B cell (primary cell): ENCODE measurements at regions not wholly inside any gene's neighbourhood (a gene's known extent, or its start where the extent isn't known, plus 50 kb on each side); places are given as distances from the start of the nearest gene placed in this dataset.

Experiments
- ATAC-seq: fragments of 200-7000 bp; cut with Tn5 transposase; one replicate; pipeline ENCODE4 v1.10.0; 2021; ENCODE audit warnings: low read depth, mild to moderate bottlenecking, moderate number of reproducible peaks, moderate library complexity
- CTCF ChIA-PET: fragments of 350-600 bp; sonication (Branson Sonifier 250); formaldehyde crosslinking; loops from one replicate; lab custom pipeline; 2021; ENCODE audit warnings: antibody characterized with exemption, inconsistent platforms; lab: Charles Lee
- POLR2A ChIA-PET: fragments of 350-600 bp; sonication (Branson Sonifier 250); formaldehyde crosslinking; loops from one replicate; lab custom pipeline; 2021; ENCODE audit warnings: antibody characterized with exemption; lab: Charles Lee
- DNase-seq: peaks from one replicate; pipeline ENCODE4 v3.0.0; 2013
- H2AFZ ChIP-seq: 2 replicates; pipeline ENCODE4 v1.6.1; 2012; ENCODE audit warnings: mild to moderate bottlenecking, low read depth, low read length; ENCODE audit not compliant: insufficient read depth, poor library complexity, severe bottlenecking
- H3K27ac ChIP-seq, 2 donors: 1 replicate in 1 of 2; 2 replicates in 1 of 2; pipeline ENCODE4 v1.5.1; 2012 to 2013; ENCODE audit warnings: low read length in 2 of 2, mild to moderate bottlenecking in 2 of 2, moderate library complexity in 1 of 2
- H3K27me3 ChIP-seq, 4 experiments: fragments of 200-600 bp in 1 of 4; sonication (generic) in 1 of 4; replicated peaks in 1 of 4; 1 replicate in 2 of 4; 2 replicates in 2 of 4; pipeline versions ENCODE4 v1.6.1 to v1.7.0; 2013 to 2016; ENCODE audit warnings: low read length in 3 of 4, mild to moderate bottlenecking in 2 of 4, mixed read lengths in 1 of 4, moderate library complexity in 1 of 4; ENCODE audit not compliant: insufficient read depth in 4 of 4, control insufficient read depth in 3 of 4; ENCODE audit errors: control extremely low read depth in 1 of 4
- H3K36me3 ChIP-seq, 2 experiments: replicated peaks in 1 of 2; 1 replicate in 1 of 2; 2 replicates in 1 of 2; pipeline versions ENCODE4 v1.6.1 to v1.7.1; 2013; ENCODE audit warnings: low read length in 1 of 2; ENCODE audit not compliant: insufficient read depth in 2 of 2, control insufficient read depth in 1 of 2; ENCODE audit errors: control extremely low read depth in 1 of 2, extremely low read depth in 1 of 2
- H3K4me1 ChIP-seq, 2 donors: fragments of 200-600 bp in 1 of 2; sonication (generic) in 1 of 2; 1 replicate in 1 of 2; 2 replicates in 1 of 2; pipeline versions ENCODE4 v1.5.1 to v1.6.1; 2013 to 2017; ENCODE audit warnings: low read length in 2 of 2; ENCODE audit not compliant: control insufficient read depth in 2 of 2, insufficient read depth in 2 of 2
- H3K4me2 ChIP-seq: replicated peaks from 2 replicates; pipeline ENCODE3; 2012; ENCODE audit warnings: mild to moderate bottlenecking, low read depth, low read length; ENCODE audit not compliant: poor library complexity, severe bottlenecking
- H3K4me3 ChIP-seq, 5 experiments: fragments of 200-600 bp in 1 of 5; sonication (generic) in 1 of 5; 1 replicate in 3 of 5; 2 replicates in 2 of 5; pipeline versions ENCODE4 v1.5.1 to v1.7.0; 2011 to 2016; ENCODE audit warnings: low read length in 4 of 5, mild to moderate bottlenecking in 4 of 5, low read depth in 2 of 5, control low read depth in 1 of 5, moderate library complexity in 1 of 5; ENCODE audit not compliant: insufficient read depth in 1 of 5; ENCODE audit errors: control extremely low read depth in 1 of 5, extremely low read depth in 1 of 5
- H3K79me2 ChIP-seq: fragments of 200-600 bp; sonication (generic); one replicate; pipeline ENCODE4 v1.6.0; 2016; ENCODE audit warnings: low read length; ENCODE audit not compliant: control insufficient read depth, insufficient read depth
- H3K9ac ChIP-seq: fragments of 200-600 bp; sonication (generic); 2 replicates; pipeline ENCODE4 v1.6.1; 2017; ENCODE audit warnings: mild to moderate bottlenecking, low read length, moderate library complexity
- H3K9me3 ChIP-seq, 3 donors: one replicate each; pipeline versions ENCODE4 v1.6.1 to v1.7.1; 2013; ENCODE audit warnings: low read length in 2 of 3; ENCODE audit not compliant: control insufficient read depth in 2 of 3, insufficient read depth in 1 of 3; ENCODE audit errors: control extremely low read depth in 1 of 3
- H4K20me1 ChIP-seq: 2 replicates; pipeline ENCODE4 v1.6.0; 2012; ENCODE audit warnings: mild to moderate bottlenecking, low read length; ENCODE audit not compliant: insufficient read depth, control insufficient read depth, poor library complexity, severe bottlenecking
- H3K27ac Mint-ChIP-seq: one replicate; pipeline ENCODE4 v1.8.0; 2021; ENCODE audit warnings: mixed read lengths
- H3K27me3 Mint-ChIP-seq: one replicate; pipeline ENCODE4 v1.8.0; 2021; ENCODE audit warnings: mixed read lengths
- H3K4me1 Mint-ChIP-seq: one replicate; pipeline ENCODE4 v1.8.0; 2021; ENCODE audit warnings: mixed read lengths
- H3K4me3 Mint-ChIP-seq: one replicate; pipeline ENCODE4 v1.8.0; 2021; ENCODE audit warnings: mixed read lengths
- H3K9me3 Mint-ChIP-seq: one replicate; pipeline ENCODE4 v1.8.0; 2022; ENCODE audit warnings: mixed read lengths; ENCODE audit not compliant: insufficient read depth
- CTCF ChIP-seq: fragments of 200-600 bp; IDR thresholded peaks from one replicate; pipeline ENCODE4 v1.8.0; 2022; ENCODE audit warnings: antibody characterized with exemption, mild to moderate bottlenecking
- EZH2 ChIP-seq: IDR thresholded peaks from 2 replicates; pipeline ENCODE4 v1.6.1; 2012; ENCODE audit warnings: borderline replicate concordance, low read depth, mild to moderate bottlenecking, moderate library complexity, low read length; ENCODE audit not compliant: insufficient read depth, poor library complexity, severe bottlenecking
- WGBS: methylation state at CpG from one replicate; pipeline ENCODE4 v1.1.5; 2013; ENCODE audit warnings: missing lambda C conversion rate; ENCODE audit not compliant: insufficient coverage; 5-methylcytosine and 5-hydroxymethylcytosine counted together
- intact Hi-C: fragments of 100-400 bp; cut with micrococcal nuclease; formaldehyde crosslinking; loops from one replicate; pipeline ENCODE4 v1.10.0; 2022

- TF ChIP-seq EZH2 = no peak
- no peak for TF ChIP-seq CTCF
- CTCF ChIA-PET = no interaction called here
- no peak for DNase-seq
- Histone ChIP-seq H4K20me1 (no peaks in the 10 kb centered on the region), H3K9ac (no peak overlapping the region), H3K27me3 (peaks cover 0 to 6% (median 2%) of the 10 kb centered on the region in 4 experiments), H3K4me2 (no peak overlapping the region), H3K79me2 (no peaks in the 10 kb centered on the region), H3K4me3 (no peak overlapping the region), H2AFZ (no peak overlapping the region), H3K9me3 (peaks cover 0 to 2% (median 0%) of the 10 kb centered on the region in 3 donors), H3K4me1 (peaks cover 0 to 3% of the 10 kb centered on the region in 2 donors), H3K36me3 (no peaks in the 10 kb centered on the region), H3K27ac (no peak overlapping the region)
- intact Hi-C loops = no loop called here
- no peak for ATAC-seq
- Mint-ChIP-seq H3K9me3 (no peaks in the 10 kb centered on the region), H3K27me3 (peaks cover 5% of the 10 kb centered on the region), H3K27ac (no peak overlapping the region), H3K4me1 (peaks cover 5% of the 10 kb centered on the region), H3K4me3 (no peak overlapping the region)
- 89% methylated on average over 1 of the region's 3 CpGs for WGBS
- POLR2A ChIA-PET = no interaction called here
These were observed 212.5 kb upstream of the IER5L start for GRCh38 chr9:129390541-129390940.

GRCh38 chr9:129387822-129388221 lies 209.8 kb upstream of the IER5L start:
- Mint-ChIP-seq H3K27ac (peak overlapping the region; percentile 17), H3K4me3 (no peak overlapping the region), H3K4me1 (peaks cover 21% of the 10 kb centered on the region), H3K9me3 (no peaks in the 10 kb centered on the region), H3K27me3 (no peaks in the 10 kb centered on the region)
- H3K27ac ChIP-seq = no peak overlapping the region
- ChIA-PET CTCF (no interaction called here), POLR2A (no interaction called here)
- no peaks in the 10 kb centered on the region for H3K36me3 ChIP-seq
- intact Hi-C loops = loop anchor here (10.0 kb wide), 1 partner anchor 213 kb away; the partner anchor contains the start of gene IER5L
- H2AFZ ChIP-seq = no peak overlapping the region
- H3K4me1 ChIP-seq = peaks cover 12 to 22% of the 10 kb centered on the region in 2 donors
- WGBS = no CpG with 5 or more reads among the region's 3 CpGs
- no peak overlapping the region for H3K4me2 ChIP-seq
- no peak overlapping the region for H3K4me3 ChIP-seq
- ATAC-seq = no peak
- TF ChIP-seq EZH2 = no peak
- TF ChIP-seq CTCF = no peak
- peaks cover 0 to 5% (median 0%) of the 10 kb centered on the region in 3 donors for H3K9me3 ChIP-seq
- DNase-seq = no peak
- no peaks in the 10 kb centered on the region for H3K27me3 ChIP-seq
- no peak overlapping the region for H3K9ac ChIP-seq
- H4K20me1 ChIP-seq = no peaks in the 10 kb centered on the region
- no peaks in the 10 kb centered on the region for H3K79me2 ChIP-seq
